GM12872 (cell line): ENCODE measurements at regions not wholly inside any gene's neighbourhood (a gene's known extent, or its start where the extent isn't known, plus 50 kb on each side); places are given as distances from the start of the nearest gene placed in this dataset.

Source experiments
- TF ChIP-seq, protein P1 (sequence below): IDR thresholded peaks from 3 replicates; pipeline ENCODE4 v1.5.1; 2011; ENCODE audit warnings: low read depth, mild to moderate bottlenecking, low read length, moderate library complexity; ENCODE audit not compliant: insufficient read depth

DNA sequence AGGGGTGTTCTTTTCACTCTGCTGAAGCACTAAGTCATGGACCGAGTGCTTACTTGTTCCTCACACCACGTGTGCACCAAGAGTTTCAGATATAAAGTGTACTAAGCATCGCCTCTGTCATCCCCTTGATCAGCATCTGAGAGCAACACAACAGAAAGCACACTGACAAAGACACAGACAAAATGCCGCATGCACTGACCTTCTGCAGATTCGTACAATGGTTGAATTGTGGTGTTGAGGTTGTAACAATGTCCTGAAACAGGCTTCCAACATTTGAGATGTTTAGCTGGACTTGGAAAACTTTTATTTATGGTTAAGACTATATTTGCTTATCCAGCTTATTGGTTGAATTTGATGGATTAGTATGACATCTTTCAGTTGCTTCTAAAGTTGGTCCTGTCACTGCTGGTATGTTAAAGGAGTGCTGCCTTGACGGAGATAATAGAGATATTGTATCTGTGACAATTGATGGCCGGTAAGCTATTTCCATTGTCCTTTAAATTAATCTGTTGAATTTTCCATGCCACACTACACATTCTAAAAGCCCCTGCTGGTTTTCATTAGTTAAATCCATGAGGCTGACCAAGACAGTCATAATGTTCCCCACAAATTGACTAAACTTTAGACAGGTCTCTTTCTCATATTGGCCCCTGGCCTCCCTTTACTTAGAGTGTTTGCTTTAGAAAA, 99.9 kb downstream of the CBLN2 start:
- TF ChIP-seq, protein P1, sequence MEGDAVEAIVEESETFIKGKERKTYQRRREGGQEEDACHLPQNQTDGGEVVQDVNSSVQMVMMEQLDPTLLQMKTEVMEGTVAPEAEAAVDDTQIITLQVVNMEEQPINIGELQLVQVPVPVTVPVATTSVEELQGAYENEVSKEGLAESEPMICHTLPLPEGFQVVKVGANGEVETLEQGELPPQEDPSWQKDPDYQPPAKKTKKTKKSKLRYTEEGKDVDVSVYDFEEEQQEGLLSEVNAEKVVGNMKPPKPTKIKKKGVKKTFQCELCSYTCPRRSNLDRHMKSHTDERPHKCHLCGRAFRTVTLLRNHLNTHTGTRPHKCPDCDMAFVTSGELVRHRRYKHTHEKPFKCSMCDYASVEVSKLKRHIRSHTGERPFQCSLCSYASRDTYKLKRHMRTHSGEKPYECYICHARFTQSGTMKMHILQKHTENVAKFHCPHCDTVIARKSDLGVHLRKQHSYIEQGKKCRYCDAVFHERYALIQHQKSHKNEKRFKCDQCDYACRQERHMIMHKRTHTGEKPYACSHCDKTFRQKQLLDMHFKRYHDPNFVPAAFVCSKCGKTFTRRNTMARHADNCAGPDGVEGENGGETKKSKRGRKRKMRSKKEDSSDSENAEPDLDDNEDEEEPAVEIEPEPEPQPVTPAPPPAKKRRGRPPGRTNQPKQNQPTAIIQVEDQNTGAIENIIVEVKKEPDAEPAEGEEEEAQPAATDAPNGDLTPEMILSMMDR: no peak

DNA sequence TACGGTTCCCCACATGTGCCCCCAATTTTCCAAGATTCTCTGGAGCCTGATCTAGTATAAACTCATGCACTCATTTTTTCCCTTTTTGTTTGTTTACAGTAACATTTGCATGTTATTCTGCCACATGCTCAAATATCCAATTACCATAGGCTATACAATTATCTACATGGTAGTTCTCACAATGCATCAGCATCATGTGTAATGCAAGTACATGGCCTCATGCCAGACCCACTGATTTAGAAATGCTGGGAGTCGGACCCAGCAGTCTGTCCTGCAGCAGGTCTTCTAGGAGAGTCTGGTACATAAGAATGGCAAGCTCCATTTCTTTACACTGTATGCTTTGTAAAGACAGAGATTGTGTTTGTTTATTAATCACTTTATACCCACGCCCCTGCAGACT, 107.7 kb downstream of the CBLN2 start:
- TF ChIP-seq, protein P1: no peak

DNA sequence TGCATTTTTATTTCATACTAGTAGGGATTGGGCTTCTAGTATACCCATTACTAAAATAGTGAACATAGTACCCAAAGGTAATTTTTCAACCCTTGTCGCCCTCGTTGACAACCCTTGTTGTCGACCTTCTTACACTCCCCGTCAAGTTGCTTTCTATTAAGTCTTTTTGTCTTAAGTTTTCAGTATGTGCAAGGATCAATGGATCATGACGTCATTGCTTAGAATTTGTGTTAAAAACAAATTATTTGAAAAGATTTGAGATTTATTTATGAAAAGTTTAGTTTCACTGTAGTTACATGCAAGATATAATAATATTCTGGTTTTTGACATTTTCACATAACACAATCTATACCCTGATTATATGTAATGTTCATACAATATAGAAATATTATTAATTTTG, 110.4 kb downstream of the CBLN2 start:
- TF ChIP-seq, protein P1: no peak

DNA sequence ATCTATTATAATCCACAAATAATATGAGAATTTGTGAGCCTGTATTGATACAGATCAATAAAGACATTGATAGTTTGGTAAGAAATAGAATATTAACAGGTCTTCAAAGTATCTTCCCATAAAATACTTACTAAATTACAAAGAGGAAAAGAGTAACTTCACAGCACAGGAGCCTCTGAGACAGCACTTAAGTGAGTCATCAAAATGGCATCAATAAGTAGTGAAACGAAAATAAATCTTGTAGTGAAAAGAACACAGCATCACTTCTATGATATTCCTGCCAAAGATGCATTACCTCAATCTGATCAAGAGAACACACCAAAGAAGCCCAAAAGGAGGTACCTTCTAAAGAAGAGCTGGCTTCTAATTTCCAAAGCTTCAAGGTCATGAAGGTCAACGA, 116.4 kb downstream of the CBLN2 start:
- TF ChIP-seq, protein P1: no peak

DNA sequence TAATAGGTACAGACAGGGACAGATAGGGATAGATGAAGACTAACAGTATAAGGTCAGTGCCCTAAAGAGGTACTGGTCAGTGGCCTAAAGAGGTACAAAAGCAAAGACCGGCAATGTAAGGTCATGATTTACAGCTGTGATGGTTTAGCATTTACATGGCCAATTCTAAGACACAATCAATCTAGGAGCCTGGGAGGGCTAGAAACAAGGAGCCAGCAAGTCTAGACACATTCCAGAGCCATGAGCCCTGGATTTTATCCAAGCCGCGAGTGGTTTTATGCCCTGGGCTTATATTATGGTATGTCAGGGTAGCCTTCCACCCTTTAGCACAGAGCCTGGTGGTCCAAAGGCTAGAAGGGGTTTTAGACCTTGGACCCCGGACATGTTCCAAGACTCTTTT, 124.2 kb downstream of the CBLN2 start:
- TF ChIP-seq, protein P1: no peak

DNA sequence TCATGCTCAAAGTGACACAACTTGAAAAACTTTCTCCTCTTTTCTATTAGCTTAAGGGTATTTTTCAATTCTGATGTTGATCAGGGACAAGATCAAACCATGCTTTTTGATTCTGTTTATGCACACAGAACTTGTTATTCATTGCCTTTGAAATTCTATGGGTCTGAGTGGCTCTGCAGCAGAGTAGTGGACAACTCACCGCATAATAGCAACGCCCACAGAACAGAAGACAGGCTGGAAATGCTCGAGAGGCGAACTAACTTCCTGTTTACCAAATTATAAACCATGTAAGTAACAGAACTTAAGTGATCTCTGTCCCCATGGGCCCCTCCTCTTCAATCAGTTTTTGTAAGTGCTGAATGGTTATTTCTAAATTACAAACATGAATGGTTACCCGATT, 131.2 kb downstream of the CBLN2 start:
- TF ChIP-seq, protein P1: no peak

DNA sequence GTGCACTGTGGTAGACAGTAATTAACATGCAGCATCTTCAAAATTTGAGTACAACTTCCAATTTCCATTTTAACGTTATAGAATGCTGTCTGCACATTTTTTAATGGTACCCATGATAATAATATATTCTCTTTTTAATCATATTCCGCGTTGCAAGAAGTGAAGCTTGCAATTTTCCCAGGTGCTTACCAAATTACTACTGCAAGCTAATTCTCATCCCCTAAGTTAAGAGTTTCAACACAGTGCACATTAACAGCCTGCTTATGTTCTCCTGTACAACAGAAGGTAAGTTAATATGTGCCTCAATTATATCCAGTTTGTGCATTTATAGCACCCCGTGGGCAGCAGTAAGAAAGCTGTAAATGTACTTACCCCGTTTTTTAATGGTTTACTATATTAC, 132.9 kb downstream of the CBLN2 start:
- TF ChIP-seq, protein P1: no peak
